AG04450 (cell line): ENCODE measurements at regions not wholly inside any gene's neighbourhood (a gene's known extent, or its start where the extent isn't known, plus 50 kb on each side); places are given as distances from the start of the nearest gene placed in this dataset.

Experiments
- CTCF ChIA-PET: fragments of 300-600, 350-600 bp; formaldehyde crosslinking; extraction: SDS; loops from one replicate; lab custom pipeline; 2022; ENCODE audit warnings: antibody characterized with exemption, inconsistent platforms; lab: Charles Lee
- POLR2A ChIA-PET: fragments of 350-600 bp; formaldehyde crosslinking; extraction: SDS; loops from one replicate; lab custom pipeline; 2021; ENCODE audit warnings: antibody characterized with exemption, inconsistent platforms; lab: Yijun Ruan, JAX
- DNase-seq: peaks from one replicate; pipeline ENCODE4 v3.0.0-alpha.2; 2011; ENCODE audit warnings: low read depth, low spot score
- H3K27ac ChIP-seq: one replicate; pipeline ENCODE4 v1.5.1; 2012; ENCODE audit warnings: low read depth, low read length, control low read depth
- H3K27me3 ChIP-seq: one replicate; pipeline ENCODE4 v1.6.0; 2012; ENCODE audit warnings: low read length; ENCODE audit not compliant: control insufficient read depth, insufficient read depth
- H3K4me3 ChIP-seq: 2 replicates; pipeline ENCODE4 v1.5.1; 2011; ENCODE audit warnings: mild to moderate bottlenecking, low read depth, low read length, control low read depth
- H3K9me3 ChIP-seq: 2 replicates; pipeline ENCODE4 v1.5.1; 2012; ENCODE audit warnings: low read length; ENCODE audit not compliant: control insufficient read depth, insufficient read depth
- TF ChIP-seq, protein P1 (sequence below): IDR thresholded peaks from 2 replicates; pipeline ENCODE4 v1.5.1; 2011; ENCODE audit warnings: low read depth, low read length, control low read depth, inconsistent platforms

DNA sequence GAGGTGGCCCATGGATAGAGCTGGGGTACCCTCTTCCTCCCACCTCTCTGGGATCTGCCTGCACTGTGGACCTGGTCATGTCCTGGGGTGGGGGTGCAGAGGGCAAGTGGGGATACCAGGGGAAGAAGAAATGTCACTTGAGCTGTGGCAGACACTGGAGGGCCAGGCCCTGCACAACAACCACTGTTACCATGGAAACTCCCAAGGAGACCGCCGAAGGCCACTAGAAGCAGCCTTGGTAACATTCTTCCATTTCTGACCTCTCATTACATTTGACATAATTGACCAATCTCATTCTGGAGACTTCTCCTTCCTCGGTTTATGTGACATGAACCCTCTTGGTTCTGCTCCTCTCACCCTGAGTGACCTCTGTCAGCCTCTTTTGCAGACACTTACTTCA, 179.9 kb upstream of the SERP2 start:
- DNase-seq: no peak
- TF ChIP-seq, protein P1, sequence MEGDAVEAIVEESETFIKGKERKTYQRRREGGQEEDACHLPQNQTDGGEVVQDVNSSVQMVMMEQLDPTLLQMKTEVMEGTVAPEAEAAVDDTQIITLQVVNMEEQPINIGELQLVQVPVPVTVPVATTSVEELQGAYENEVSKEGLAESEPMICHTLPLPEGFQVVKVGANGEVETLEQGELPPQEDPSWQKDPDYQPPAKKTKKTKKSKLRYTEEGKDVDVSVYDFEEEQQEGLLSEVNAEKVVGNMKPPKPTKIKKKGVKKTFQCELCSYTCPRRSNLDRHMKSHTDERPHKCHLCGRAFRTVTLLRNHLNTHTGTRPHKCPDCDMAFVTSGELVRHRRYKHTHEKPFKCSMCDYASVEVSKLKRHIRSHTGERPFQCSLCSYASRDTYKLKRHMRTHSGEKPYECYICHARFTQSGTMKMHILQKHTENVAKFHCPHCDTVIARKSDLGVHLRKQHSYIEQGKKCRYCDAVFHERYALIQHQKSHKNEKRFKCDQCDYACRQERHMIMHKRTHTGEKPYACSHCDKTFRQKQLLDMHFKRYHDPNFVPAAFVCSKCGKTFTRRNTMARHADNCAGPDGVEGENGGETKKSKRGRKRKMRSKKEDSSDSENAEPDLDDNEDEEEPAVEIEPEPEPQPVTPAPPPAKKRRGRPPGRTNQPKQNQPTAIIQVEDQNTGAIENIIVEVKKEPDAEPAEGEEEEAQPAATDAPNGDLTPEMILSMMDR: no peak
- no peaks in the 10 kb centered on the region for H3K27me3 ChIP-seq
- CTCF ChIA-PET: no interaction called here
- no peak overlapping the region for H3K27ac ChIP-seq
- H3K4me3 ChIP-seq: no peak overlapping the region
- H3K9me3 ChIP-seq: no peaks in the 10 kb centered on the region
- POLR2A ChIA-PET: no interaction called here

DNA sequence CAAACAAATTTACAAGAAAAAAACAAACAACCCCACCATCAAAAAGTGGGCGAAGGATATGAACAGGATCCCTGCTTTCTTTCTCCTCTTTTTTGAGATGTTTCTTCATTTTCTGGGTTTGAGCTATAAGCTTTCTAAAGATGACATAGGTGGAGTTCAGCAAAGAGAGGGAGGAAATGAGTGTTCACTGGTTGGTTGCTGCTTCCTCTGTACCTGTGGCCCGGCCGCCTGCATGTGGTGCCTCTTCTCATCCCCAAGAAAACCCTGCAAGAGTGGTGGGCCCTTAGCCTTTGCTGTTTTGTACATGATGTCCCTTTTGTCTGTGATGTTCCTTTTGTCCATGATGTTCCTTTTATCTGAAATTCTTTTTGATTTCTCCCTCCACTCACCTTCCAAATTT, 178.4 kb upstream of the SERP2 start:
- H3K27me3 ChIP-seq: no peaks in the 10 kb centered on the region
- H3K27ac ChIP-seq: no peak overlapping the region
- H3K4me3 ChIP-seq: no peak overlapping the region
- TF ChIP-seq, protein P1: no peak
- DNase-seq: no peak
- H3K9me3 ChIP-seq: no peaks in the 10 kb centered on the region
- ChIA-PET POLR2A (no interaction called here), CTCF (no interaction called here)

DNA sequence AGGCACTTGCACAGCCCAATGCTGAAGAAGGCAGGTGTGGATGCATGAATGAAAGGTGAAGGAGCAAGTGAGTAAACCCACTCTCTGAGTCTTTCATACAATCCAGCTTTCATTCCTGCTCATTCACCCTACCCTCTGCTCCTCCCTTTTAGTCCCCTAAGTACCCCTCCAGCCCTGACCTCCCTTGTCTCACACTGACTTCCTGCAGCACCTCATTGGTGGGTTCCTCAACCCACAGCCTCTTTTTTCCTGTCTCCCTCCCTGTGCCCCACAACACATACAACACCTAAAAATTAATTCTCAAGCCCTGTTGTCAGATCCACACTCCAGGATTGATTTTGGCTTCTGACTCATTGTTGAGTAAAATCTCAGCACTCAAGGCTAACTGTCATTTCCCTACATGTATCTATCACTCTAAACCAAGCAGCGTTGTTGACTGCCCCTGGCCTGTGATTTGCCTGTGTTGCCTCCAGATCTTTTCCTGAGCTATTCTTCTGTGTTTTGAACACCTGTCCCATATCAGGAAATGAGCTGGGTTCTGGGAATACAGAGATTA, 177.3 kb upstream of the SERP2 start:
- Histone ChIP-seq H3K4me3 (no peak overlapping the region), H3K9me3 (no peaks in the 10 kb centered on the region), H3K27me3 (no peaks in the 10 kb centered on the region), H3K27ac (no peak overlapping the region)
- DNase-seq: no peak
- ChIA-PET CTCF (no interaction called here), POLR2A (interaction anchor here (1.3 kb wide), 1 partner anchor 54 kb away, joined by 3 read pairs; no protein-coding TSS in a partner anchor)
- TF ChIP-seq, protein P1: no peak

DNA sequence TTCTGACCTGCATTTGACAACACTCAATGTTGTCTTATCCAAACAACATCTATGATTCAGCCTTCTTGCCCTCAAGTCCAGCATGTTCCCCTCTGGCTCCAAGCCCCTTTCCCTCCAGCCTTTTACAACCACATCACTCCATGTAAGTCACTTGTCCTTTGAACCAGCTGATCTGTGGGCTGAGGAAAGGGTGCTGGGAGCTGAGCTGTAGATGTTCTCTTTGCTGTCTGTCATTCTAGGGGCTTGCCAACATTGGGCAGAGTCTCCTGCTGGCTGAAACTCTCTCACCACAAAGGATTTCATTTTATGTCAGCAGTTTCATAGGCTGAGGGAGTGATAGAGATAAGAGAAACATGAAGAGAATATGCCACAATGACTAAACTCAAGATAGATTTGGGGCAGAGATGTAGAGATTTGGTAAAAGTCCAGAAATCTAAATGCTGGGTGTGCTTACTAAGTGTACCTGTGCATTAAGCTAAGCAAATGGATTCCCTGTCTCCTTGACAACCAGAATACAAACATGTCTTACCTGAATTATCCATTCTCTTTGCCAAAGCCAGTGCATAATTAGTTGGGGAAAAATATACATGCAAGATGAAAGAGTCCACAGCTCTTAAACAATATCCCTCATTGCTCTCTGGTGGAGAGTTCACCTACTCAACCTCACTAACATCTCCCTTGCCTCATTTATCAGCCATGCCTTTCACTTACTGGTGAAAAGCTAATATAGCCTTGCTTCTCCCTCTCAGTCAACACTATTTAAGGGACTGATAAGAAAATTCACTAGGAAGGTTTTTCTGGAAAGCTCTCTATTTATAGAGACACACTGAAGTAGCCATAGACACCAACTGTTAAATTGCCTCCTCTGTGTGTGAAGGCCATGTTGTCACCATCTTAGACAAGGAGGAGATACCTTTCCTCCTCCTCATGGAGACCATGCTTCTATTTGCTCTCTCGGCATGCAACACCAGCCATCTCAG, 175.5 kb upstream of the SERP2 start:
- DNase-seq: no peak
- no peak overlapping the region for H3K4me3 ChIP-seq
- TF ChIP-seq, protein P1: no peak
- POLR2A ChIA-PET: no interaction called here
- H3K27ac ChIP-seq: no peak overlapping the region
- no peaks in the 10 kb centered on the region for H3K27me3 ChIP-seq
- no peaks in the 10 kb centered on the region for H3K9me3 ChIP-seq
- CTCF ChIA-PET: interaction anchor here (0.5 kb wide), 1 partner anchor 56 kb away, joined by 9 read pairs; no protein-coding TSS in a partner anchor

DNA sequence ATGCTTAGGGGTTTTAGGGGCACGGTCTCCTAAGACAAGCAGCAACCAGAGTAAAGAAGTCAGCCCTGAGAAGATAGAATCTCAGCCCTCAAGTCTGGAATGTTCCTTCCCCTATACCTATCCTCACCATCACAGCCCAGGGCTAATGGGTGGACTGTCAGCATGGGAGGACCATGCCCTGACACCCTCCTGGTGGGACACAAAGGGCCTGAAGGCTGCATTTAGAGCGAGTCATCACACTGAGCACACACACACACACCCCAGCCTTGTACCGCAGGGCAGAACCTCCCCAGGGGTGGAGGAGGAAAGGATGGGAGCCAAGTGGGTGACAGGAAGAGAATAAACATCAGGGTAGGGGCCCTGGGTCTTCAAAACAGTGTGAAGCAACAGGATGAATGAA, 174.8 kb upstream of the SERP2 start:
- CTCF ChIA-PET: no interaction called here

More for the DNA sequence above, 174.8 kb upstream of the SERP2 start:
- peak overlapping the region; percentile 13 for H3K27ac ChIP-seq
- H3K9me3 ChIP-seq: no peaks in the 10 kb centered on the region
- H3K4me3 ChIP-seq: no peak overlapping the region
- POLR2A ChIA-PET: no interaction called here
- no peak for DNase-seq
- TF ChIP-seq, protein P1: no peak
- H3K27me3 ChIP-seq: no peaks in the 10 kb centered on the region
